Fibroblast of the conjunctiva (primary cell): ENCODE measurements at regions not wholly inside any gene's neighbourhood (a gene's known extent, or its start where the extent isn't known, plus 50 kb on each side); places are given as distances from the start of the nearest gene placed in this dataset.
"Not testable (repeated sequence)": the region's sequence is repeated elsewhere in the genome, so short reads cannot be mapped to it uniquely, and the experiment has no call there.

Experiments used
- DNase-seq: peaks from one replicate; pipeline ENCODE4 v3.0.0-alpha.2; 2010; ENCODE audit warnings: low read depth

DNA sequence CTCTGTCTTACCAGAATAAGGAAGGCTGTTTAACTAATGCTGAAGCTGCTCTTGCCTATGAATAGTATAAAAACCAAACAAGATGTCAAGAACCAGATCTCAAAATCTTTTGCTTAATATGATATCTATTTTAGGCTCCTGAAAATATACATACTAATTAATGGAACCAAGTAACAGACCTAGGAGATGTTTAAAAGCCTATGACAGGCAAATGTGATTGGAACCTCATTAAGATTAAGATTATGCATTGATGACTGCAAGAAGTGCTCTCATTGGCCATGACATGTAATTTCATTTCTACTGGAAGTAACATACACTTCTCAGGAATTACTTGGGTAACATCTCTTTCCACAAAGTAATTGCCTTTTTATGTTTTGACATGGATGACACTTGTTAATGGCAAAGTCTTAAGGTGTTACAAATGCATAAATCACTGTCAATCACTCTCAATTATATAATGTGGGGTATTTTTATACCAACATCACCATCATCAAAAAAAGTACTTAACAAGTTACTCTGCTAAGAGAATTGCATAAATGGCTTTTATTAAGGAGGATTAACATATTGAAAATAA is 326.9 kb upstream of the MIR17HG start:
- no peak for DNase-seq

GRCh38 chr13:91024157-91024792 is 323.2 kb upstream of the MIR17HG start:
- DNase-seq = no peak

- no peak for DNase-seq
Observed at GRCh38 chr13:91025442-91025841, 322.0 kb upstream of the MIR17HG start.

DNA sequence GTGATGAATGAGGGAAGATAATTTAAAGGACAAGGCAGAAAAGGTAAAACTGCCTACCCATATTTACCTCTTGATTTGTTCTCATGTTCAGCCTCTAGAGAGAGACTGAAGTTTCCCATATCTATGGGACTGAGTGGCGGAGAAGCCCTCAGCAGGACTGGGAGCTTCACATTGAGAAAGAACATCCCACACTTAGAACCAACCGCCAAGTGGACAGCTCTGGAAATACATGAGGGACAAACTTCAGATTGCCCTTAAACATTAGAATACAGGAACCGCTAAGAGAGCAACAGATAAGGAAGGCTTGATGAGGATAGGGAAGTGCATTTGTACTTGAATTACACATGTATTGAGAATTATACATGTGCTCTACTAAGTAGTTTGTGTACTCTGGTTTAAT is 316.0 kb upstream of the MIR17HG start:
- no peak for DNase-seq

DNA sequence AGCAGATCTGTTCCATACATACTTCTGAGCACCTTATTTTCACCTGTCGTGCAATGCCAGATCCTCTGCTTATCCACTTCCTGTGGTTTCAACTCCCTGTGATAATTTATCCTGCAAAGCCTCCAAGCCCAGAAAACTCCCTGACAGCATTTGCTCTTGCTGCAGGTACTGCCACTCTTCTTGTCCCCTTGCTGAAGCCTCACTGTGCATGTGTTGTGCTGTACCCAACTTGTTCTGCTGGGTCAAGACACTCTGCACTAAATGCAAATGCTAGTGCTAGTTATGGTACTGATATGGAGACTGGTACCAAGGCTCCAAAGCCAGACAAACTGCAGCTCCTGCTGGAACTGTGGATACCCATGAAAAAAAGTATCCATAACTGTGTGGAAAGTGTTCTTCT is 315.4 kb upstream of the MIR17HG start:
- no peak for DNase-seq

GRCh38 chr13:91036886-91037285 is 310.6 kb upstream of the MIR17HG start:
- no peak for DNase-seq

DNA sequence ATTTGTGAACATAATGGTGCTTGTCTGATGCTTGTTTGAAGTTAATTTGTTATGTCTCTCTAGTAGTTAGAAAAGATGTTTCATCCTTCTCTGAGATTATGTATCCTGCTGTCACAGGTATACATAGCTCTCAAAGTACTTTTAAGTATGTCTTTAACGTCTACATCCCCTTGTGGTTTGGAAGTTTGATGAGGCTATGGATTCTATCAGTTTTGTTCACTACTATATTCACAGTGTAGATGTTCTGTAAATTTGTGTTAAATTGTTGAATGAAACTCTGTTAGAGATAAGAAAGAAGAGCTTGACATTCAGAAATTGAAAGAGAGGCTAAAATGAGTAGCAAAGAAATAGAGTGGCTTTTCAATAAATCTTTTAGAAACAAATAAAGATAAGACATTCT is 304.6 kb upstream of the MIR17HG start:
- no peak for DNase-seq

- DNase-seq = no peak
Observed at GRCh38 chr13:91045351-91046034, 302.0 kb upstream of the MIR17HG start.

- DNase-seq = no peak
Observed at GRCh38 chr13:91046715-91047327, 300.7 kb upstream of the MIR17HG start.

GRCh38 chr13:91050970-91051369 is 296.5 kb upstream of the MIR17HG start:
- no peak for DNase-seq

- DNase-seq = no peak
Observed at GRCh38 chr13:91052876-91053275, 294.6 kb upstream of the MIR17HG start.

GRCh38 chr13:91053318-91054065 is 294.0 kb upstream of the MIR17HG start:
- no peak for DNase-seq

DNA sequence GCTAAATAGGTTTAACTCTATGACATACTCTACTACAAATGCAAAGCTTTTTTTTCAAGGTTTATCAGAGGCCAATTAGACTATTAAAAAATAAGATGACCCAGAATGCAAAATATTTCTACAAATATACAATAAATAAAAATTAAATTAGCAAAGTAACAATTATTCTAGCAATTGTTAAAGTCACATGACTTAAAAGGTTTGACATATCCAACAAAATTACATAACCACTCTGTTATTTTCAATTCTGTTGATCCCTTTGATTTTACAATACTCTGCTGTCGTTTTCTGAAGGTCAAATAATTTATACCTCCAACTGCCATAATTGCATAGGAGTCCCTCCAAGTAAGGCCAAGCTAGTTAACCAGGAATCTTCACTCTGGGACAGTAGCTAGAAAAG is 292.6 kb upstream of the MIR17HG start:
- DNase-seq = no peak

DNA sequence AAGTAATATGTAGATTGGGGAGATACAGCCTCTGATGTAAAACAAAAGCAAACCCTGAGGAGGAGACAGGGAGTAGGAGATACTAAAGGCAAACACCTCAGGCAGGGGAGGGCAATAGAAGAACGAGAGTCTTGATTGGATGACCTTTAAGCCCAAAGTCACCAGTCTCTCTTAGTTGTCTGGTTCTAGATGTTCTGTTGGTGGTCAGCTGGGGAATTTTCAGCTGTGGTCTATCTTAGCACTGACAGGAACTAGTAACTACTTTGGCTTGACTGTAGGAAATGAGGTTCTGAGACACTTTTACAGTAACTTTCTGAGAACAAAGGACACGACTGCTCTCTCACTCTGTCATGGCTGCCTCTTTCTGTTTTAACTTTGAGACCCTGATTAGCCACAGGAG is 290.7 kb upstream of the MIR17HG start:
- no peak for DNase-seq

- DNase-seq = not testable (repeated sequence)
Observed at GRCh38 chr13:91057507-91057906, 290.0 kb upstream of the MIR17HG start.

DNA sequence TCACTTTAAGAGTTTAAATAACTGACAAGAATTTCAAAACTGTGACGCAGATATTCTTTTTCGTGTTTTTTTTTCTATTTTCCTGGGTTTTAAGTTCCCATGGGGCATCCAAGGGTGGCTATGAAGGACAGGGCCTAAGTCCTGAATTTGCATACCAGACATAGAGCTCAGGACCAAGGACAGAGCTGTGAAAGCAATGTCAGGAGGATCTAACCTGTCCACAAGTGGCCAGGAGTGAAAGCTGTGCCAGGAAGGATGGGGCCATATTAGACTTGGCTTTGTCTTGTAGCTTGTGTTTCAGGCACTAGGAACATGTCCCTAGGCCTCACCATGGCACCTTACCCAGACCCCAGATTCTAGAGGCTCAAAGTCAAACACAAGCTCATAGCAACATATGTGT is 289.4 kb upstream of the MIR17HG start:
- no peak for DNase-seq

DNA sequence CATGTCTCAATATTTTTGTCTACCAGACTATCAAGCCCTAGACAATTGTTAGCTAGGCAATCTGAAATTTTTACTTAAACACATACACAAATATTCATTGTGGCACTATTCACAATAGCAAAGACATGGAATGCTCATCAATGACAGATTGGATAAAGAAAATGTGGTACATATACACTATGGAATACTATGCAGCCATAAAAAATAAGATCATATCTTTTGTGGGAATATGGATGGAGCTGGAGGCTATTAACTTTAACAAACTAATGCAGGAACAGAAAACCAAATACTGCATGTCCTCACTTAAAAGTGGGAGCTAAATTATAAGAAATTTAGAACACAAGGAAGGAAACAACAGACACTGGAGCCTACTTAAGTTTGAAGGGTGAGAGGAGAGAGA is 288.6 kb upstream of the MIR17HG start:
- no peak for DNase-seq

DNA sequence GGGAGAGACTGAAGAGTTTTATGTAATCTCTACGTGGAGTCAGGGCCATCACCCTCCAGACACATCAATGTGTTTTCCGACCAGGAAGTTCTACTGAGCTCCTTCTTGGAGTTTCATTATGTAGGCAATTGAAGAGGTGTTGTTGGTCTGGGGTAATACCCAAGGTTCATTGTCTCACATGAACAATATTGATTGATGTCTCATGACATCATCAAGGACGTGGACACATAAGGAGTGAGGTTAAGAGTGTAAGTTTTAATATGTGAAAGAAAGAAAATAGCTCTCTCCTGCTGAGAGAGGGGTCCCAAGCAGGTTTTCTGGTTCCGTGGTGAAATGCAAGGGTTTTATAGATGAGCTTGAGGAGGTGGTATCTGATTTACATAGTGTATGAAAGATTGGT is 280.7 kb upstream of the MIR17HG start:
- DNase-seq = no peak

DNA sequence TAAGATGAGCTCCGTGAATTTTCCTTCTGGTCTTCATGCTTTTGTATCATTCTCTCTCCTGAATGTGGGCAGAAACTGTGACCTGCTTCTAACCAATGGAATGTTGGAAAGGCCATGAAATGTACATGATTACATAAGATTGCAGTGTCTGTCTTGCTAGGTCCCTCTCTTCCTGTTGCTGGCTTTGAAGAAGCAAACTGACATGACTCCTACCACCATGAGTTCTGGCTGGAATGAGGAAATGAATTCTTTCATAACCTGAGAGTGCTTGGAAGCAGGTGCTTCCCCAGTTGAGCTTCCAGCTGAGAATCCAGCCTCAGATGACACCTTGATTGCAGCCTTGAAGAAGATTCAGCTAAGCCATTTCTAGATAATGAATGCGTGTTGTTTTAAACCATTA is 275.0 kb upstream of the MIR17HG start:
- no peak for DNase-seq

DNA sequence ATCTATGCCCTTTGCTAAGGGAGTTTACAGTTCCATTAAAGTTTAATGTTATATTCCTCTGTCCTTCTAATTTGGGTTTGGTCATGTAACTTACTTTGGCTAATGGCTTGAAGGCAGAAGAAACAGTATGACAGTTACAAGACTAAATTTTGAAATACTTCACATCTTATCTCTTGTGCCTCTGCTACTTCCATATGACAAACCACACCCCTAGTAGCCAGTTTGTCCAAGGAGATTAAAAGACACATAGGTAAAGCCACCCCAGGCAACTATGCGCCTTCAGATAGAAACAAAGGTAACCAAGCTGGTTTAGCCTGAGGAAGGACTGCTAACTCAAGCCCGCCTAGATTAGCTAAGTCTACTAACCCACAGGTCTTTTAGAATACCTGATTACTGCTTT is 273.4 kb upstream of the MIR17HG start:
- no peak for DNase-seq

GRCh38 chr13:91076830-91077229 is 270.7 kb upstream of the MIR17HG start:
- no peak for DNase-seq

- no peak for DNase-seq
Observed at GRCh38 chr13:91078093-91078679, 269.3 kb upstream of the MIR17HG start.
